Mesendoderm (in vitro differentiated cells): ENCODE measurements at regions not wholly inside any gene's neighbourhood (a gene's known extent, or its start where the extent isn't known, plus 50 kb on each side); places are given as distances from the start of the nearest gene placed in this dataset.

Experiments used
- DNase-seq: peaks from one replicate; pipeline ENCODE4 v3.0.0; 2013
- H2AK5ac ChIP-seq: 2 replicates; pipeline ENCODE4 v1.6.1; 2013; ENCODE audit warnings: low read length, inconsistent platforms
- H2BK120ac ChIP-seq: 2 replicates; pipeline ENCODE4 v1.6.1; 2013; ENCODE audit warnings: low read depth, mild to moderate bottlenecking, low read length, moderate library complexity, mixed read lengths
- H2BK15ac ChIP-seq: replicated peaks from 2 replicates; pipeline ENCODE4 v1.6.1; 2013; ENCODE audit warnings: low read depth, mild to moderate bottlenecking, moderate library complexity
- H2BK5ac ChIP-seq: 2 replicates; pipeline ENCODE4 v1.6.1; 2013; ENCODE audit warnings: low read length, inconsistent platforms
- H3K18ac ChIP-seq: 2 replicates; pipeline ENCODE4 v1.6.1; 2013; ENCODE audit warnings: mild to moderate bottlenecking, low read length, mixed read lengths
- H3K23ac ChIP-seq: one replicate; pipeline ENCODE4 v1.6.1; 2013; ENCODE audit warnings: low read length
- H3K27ac ChIP-seq: 2 replicates; pipeline ENCODE4 v1.5.1; 2013; ENCODE audit warnings: low read depth, mild to moderate bottlenecking, inconsistent platforms, low read length, moderate library complexity
- H3K27me3 ChIP-seq: 2 replicates; pipeline ENCODE4 v1.6.1; 2013; ENCODE audit warnings: low read length, control low read depth, mild to moderate bottlenecking, inconsistent platforms; ENCODE audit not compliant: insufficient read depth, poor library complexity
- H3K36me3 ChIP-seq: 2 replicates; pipeline ENCODE4 v1.6.1; 2013; ENCODE audit warnings: low read length, inconsistent platforms; ENCODE audit not compliant: control insufficient read depth, insufficient read depth
- H3K4ac ChIP-seq: one replicate; pipeline ENCODE4 v1.6.1; 2013; ENCODE audit warnings: low read depth, mild to moderate bottlenecking, low read length, moderate library complexity
- H3K4me1 ChIP-seq: 2 replicates; pipeline ENCODE4 v1.6.1; 2013; ENCODE audit warnings: low read depth, low read length, inconsistent platforms; ENCODE audit not compliant: control insufficient read depth
- H3K4me2 ChIP-seq: 2 replicates; pipeline ENCODE4 v1.6.1; 2013; ENCODE audit warnings: low read length
- H3K4me3 ChIP-seq: 2 replicates; pipeline ENCODE4 v1.5.1; 2013; ENCODE audit warnings: mild to moderate bottlenecking, low read length
- H3K56ac ChIP-seq: one replicate; pipeline ENCODE4 v1.6.1; 2013; ENCODE audit warnings: low read length
- H3K79me1 ChIP-seq: 2 replicates; pipeline ENCODE4 v1.6.1; 2013; ENCODE audit warnings: low read length, inconsistent platforms
- H3K79me2 ChIP-seq: 2 replicates; pipeline ENCODE4 v1.6.1; 2013; ENCODE audit warnings: mild to moderate bottlenecking, low read length; ENCODE audit not compliant: control insufficient read depth, insufficient read depth
- H3K9ac ChIP-seq: 2 replicates; pipeline ENCODE4 v1.6.1; 2013; ENCODE audit warnings: low read length, inconsistent platforms
- H4K5ac ChIP-seq: one replicate; pipeline ENCODE4 v1.6.1; 2013; ENCODE audit warnings: low read length
- H4K8ac ChIP-seq: one replicate; pipeline ENCODE4 v1.6.1; 2013; ENCODE audit warnings: low read depth, mild to moderate bottlenecking, control low read depth, low read length, moderate library complexity
- WGBS: extraction: QIAGEN DNeasy Blood & Tissue Kit; methylation state at CpG from one replicate; pipeline ENCODE4 v1.1.7; 2013; ENCODE audit warnings: low lambda C conversion rate, missing lambda C conversion rate; ENCODE audit not compliant: insufficient coverage; ENCODE audit errors: extremely low coverage; 5-methylcytosine and 5-hydroxymethylcytosine counted together

GRCh38 chr3:193928354-193929209, 207.4 kb upstream of the HES1 start:
- WGBS = no CpG with 5 or more reads among the region's 7 CpGs
- peak; percentile 9 for DNase-seq
- H3K4me3 ChIP-seq = no peak overlapping the region

DNA sequence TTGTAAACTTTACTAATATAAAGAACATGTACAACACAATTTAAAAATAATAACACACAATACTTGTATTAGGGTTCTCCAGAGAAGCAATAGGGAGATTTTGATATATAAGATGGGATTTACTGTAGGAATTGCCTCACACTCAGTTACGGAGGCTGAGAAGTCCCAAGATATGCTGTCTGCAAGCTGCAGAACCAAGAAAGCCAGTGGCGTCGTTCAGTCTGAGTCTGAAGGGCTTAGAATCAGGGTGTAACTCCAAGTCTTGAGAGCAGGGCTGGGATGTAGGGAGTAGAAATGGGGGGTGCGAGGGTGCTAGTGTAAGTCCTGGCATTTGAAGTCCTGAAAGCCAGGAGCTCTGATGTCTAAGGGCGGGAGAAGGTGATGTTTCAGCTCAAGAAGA, 206.6 kb upstream of the HES1 start:
- Histone ChIP-seq H3K36me3 (no peaks in the 10 kb centered on the region), H3K4me1 (no peaks in the 10 kb centered on the region), H3K23ac (no peak overlapping the region), H3K4me2 (no peak overlapping the region), H3K4ac (no peak overlapping the region), H3K27me3 (no peaks in the 10 kb centered on the region), H2BK15ac (no peak overlapping the region), H3K4me3 (no peak overlapping the region), H2BK5ac (no peak overlapping the region), H4K5ac (no peak overlapping the region), H3K27ac (no peak overlapping the region), H4K8ac (no peak overlapping the region), H2AK5ac (no peak overlapping the region), H2BK120ac (no peak overlapping the region), H3K56ac (no peak overlapping the region), H3K79me2 (no peaks in the 10 kb centered on the region), H3K18ac (no peak overlapping the region), H3K79me1 (no peaks in the 10 kb centered on the region), H3K9ac (no peak overlapping the region)
- DNase-seq = no peak
- no CpG with 5 or more reads among the region's 5 CpGs for WGBS

More at GRCh38 chr3:193928354-193929209, 207.4 kb upstream of the HES1 start:
- Histone ChIP-seq H3K36me3 (no peaks in the 10 kb centered on the region), H3K79me1 (no peaks in the 10 kb centered on the region), H2BK5ac (no peak overlapping the region), H3K27ac (no peak overlapping the region), H2BK120ac (no peak overlapping the region), H2BK15ac (no peak overlapping the region), H3K4ac (no peak overlapping the region), H3K9ac (no peak overlapping the region), H3K56ac (no peak overlapping the region), H3K27me3 (no peaks in the 10 kb centered on the region), H3K4me1 (no peaks in the 10 kb centered on the region), H3K4me2 (no peak overlapping the region), H3K18ac (no peak overlapping the region), H3K23ac (no peak overlapping the region), H2AK5ac (no peak overlapping the region), H4K8ac (no peak overlapping the region), H3K79me2 (no peaks in the 10 kb centered on the region), H4K5ac (no peak overlapping the region)

DNA sequence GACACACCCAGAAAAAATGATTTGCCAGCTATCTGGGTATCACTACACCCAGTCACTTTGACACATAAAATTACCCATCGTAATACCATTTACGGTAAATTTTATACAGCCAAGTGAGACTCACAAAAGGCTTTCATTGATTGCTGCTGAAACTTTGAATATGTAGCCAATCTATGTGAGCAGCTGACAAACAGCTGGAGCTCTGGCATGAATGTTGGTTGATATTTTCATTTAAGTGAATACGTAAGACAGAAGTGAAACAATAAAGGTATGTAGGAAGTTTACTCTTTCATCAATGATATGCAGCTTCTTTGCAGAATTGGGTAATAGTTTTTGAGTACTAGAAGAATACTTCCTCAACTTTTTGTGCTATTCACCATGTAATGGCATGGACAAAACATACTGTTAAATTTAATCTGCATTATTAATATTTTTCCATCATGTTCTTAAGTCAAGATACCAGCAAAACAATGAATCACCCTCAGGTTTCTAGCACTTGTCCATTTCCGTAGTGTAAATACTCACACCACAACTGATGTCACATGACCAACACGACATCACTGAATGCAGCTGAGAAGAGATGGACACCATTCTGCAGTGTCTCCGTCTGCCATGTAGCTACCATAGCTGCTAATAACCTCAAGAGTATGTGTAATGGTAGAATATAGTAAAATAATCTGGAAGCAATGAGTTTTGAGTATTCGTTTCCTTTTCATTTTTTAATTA, 205.9 kb upstream of the HES1 start:
- Histone ChIP-seq H3K23ac (no peak overlapping the region), H4K8ac (no peak overlapping the region), H3K27me3 (no peaks in the 10 kb centered on the region), H3K36me3 (no peaks in the 10 kb centered on the region), H3K9ac (no peak overlapping the region), H3K4me1 (no peaks in the 10 kb centered on the region), H3K18ac (no peak overlapping the region), H3K27ac (no peak overlapping the region), H4K5ac (no peak overlapping the region), H3K4me2 (no peak overlapping the region), H3K79me1 (no peaks in the 10 kb centered on the region), H2AK5ac (no peak overlapping the region), H3K56ac (no peak overlapping the region), H2BK120ac (no peak overlapping the region), H2BK15ac (no peak overlapping the region), H3K79me2 (no peaks in the 10 kb centered on the region), H2BK5ac (no peak overlapping the region), H3K4ac (no peak overlapping the region), H3K4me3 (no peak overlapping the region)
- no CpG with 5 or more reads among the region's 7 CpGs for WGBS
- no peak for DNase-seq

DNA sequence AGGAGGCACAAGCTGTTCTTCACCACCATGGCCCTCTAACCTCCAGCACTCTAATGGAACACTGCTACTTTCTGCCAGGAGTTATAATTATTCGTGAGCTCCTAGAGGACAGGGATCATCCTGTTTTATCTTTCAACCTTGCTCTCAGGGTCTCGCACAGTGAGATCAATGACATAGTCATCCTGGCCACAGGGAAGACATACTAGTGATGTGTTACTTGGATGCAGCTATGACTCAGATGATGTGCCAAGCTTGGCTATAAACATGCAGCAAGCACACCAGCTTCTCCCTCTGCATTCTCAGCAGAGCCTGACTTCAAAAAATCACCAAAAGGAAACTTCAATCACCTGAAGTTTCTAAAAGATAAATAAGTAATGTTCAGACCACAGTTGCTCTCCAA, 203.8 kb upstream of the HES1 start:
- Histone ChIP-seq H3K56ac (no peak overlapping the region), H2BK5ac (no peak overlapping the region), H3K18ac (no peak overlapping the region), H4K8ac (no peak overlapping the region), H3K27me3 (no peaks in the 10 kb centered on the region), H3K4me2 (no peak overlapping the region), H4K5ac (no peak overlapping the region), H3K4ac (no peak overlapping the region), H3K79me1 (no peaks in the 10 kb centered on the region), H3K4me3 (no peak overlapping the region), H2BK120ac (no peak overlapping the region), H3K23ac (no peak overlapping the region), H3K27ac (no peak overlapping the region), H3K9ac (no peak overlapping the region), H3K79me2 (no peaks in the 10 kb centered on the region), H3K4me1 (no peaks in the 10 kb centered on the region), H2BK15ac (no peak overlapping the region), H2AK5ac (no peak overlapping the region), H3K36me3 (no peaks in the 10 kb centered on the region)
- no CpG with 5 or more reads among the region's 2 CpGs for WGBS
- no peak for DNase-seq

- no peak overlapping the region for H2BK5ac ChIP-seq
- DNase-seq = no peak
- H2BK15ac ChIP-seq = no peak overlapping the region
- no peak overlapping the region for H3K9ac ChIP-seq
- no peaks in the 10 kb centered on the region for H3K36me3 ChIP-seq
- no peak overlapping the region for H3K27ac ChIP-seq
- no peak overlapping the region for H3K23ac ChIP-seq
- no peak overlapping the region for H3K4me2 ChIP-seq
- no peak overlapping the region for H4K5ac ChIP-seq
- no peak overlapping the region for H3K4ac ChIP-seq
- 100% methylated on average over 1 of the region's 4 CpGs for WGBS
- no peak overlapping the region for H3K4me3 ChIP-seq
- no peak overlapping the region for H3K56ac ChIP-seq
- no peak overlapping the region for H2BK120ac ChIP-seq
- H3K79me2 ChIP-seq = no peaks in the 10 kb centered on the region
- H3K27me3 ChIP-seq = no peaks in the 10 kb centered on the region
- H3K79me1 ChIP-seq = no peaks in the 10 kb centered on the region
- H2AK5ac ChIP-seq = no peak overlapping the region
- no peak overlapping the region for H3K18ac ChIP-seq
- H3K4me1 ChIP-seq = no peaks in the 10 kb centered on the region
- no peak overlapping the region for H4K8ac ChIP-seq
Measured at GRCh38 chr3:193932576-193932975, 203.4 kb upstream of the HES1 start.
